Endodermal cell (in vitro differentiated cells): ENCODE measurements at regions not wholly inside any gene's neighbourhood (a gene's known extent, or its start where the extent isn't known, plus 50 kb on each side); places are given as distances from the start of the nearest gene placed in this dataset.

Experiments
- DNase-seq: peaks from one replicate; pipeline ENCODE4 v3.0.0-alpha.2; 2017
- H3K27ac ChIP-seq: 2 replicates; pipeline ENCODE4 v1.5.1; 2013; ENCODE audit warnings: mild to moderate bottlenecking, low read depth, low read length, moderate library complexity
- H3K27me3 ChIP-seq: 2 replicates; pipeline ENCODE4 v1.6.1; 2013; ENCODE audit warnings: mild to moderate bottlenecking, low read length, moderate library complexity; ENCODE audit not compliant: insufficient read depth, control insufficient read depth, poor library complexity, severe bottlenecking
- H3K36me3 ChIP-seq: 2 replicates; pipeline ENCODE4 v1.7.0; 2013; ENCODE audit warnings: mild to moderate bottlenecking, low read length, moderate library complexity; ENCODE audit not compliant: control insufficient read depth, insufficient read depth
- H3K4me1 ChIP-seq: one replicate; pipeline ENCODE4 v1.7.0; 2013; ENCODE audit warnings: low read length; ENCODE audit not compliant: control insufficient read depth, insufficient read depth
- H3K4me3 ChIP-seq: 2 replicates; pipeline ENCODE4 v1.5.1; 2013; ENCODE audit warnings: mild to moderate bottlenecking, low read length, moderate library complexity
- H3K9ac ChIP-seq: 2 replicates; pipeline ENCODE4 v1.6.1; 2013; ENCODE audit warnings: mild to moderate bottlenecking, low read length, moderate library complexity; ENCODE audit not compliant: poor library complexity, severe bottlenecking; ENCODE audit errors: extremely low read depth
- H3K9me3 ChIP-seq: 2 replicates; pipeline ENCODE4 v1.6.1; 2013; ENCODE audit warnings: mild to moderate bottlenecking, low read length, moderate library complexity; ENCODE audit not compliant: control insufficient read depth
- H3K27ac Mint-ChIP-seq: 2 replicates; pipeline ENCODE4 v1.8.0; 2020; ENCODE audit warnings: mixed read lengths
- H3K27me3 Mint-ChIP-seq: 2 replicates; pipeline ENCODE4 v1.8.0; 2021; ENCODE audit warnings: mild to moderate bottlenecking, mixed read lengths; ENCODE audit not compliant: insufficient read depth
- H3K36me3 Mint-ChIP-seq: 2 replicates; pipeline ENCODE4 v1.8.0; 2020; ENCODE audit warnings: low read depth, mixed read lengths
- H3K4me1 Mint-ChIP-seq: 2 replicates; pipeline ENCODE4 v1.8.0; 2020; ENCODE audit warnings: mixed read lengths
- H3K4me3 Mint-ChIP-seq: 2 replicates; pipeline ENCODE4 v1.8.0; 2020; ENCODE audit warnings: mild to moderate bottlenecking, moderate library complexity, mixed read lengths
- H3K9me3 Mint-ChIP-seq: 2 replicates; pipeline ENCODE4 v1.8.0; 2020; ENCODE audit warnings: mild to moderate bottlenecking, mixed read lengths
- CTCF ChIP-seq: fragments of 200-600 bp; sonication (generic); conservative IDR thresholded peaks from 2 replicates; pipeline ENCODE4 v1.5.0; 2021; ENCODE audit warnings: antibody characterized with exemption, mild to moderate bottlenecking
- WGBS, 2 experiments: methylation state at CpG; one replicate each; pipeline versions ENCODE4 v1.1.5 to v1.1.7; 2013; ENCODE audit warnings: missing lambda C conversion rate in 2 of 2, mixed read lengths in 1 of 2; ENCODE audit not compliant: insufficient coverage in 1 of 2, insufficient read length in 1 of 2; 5-methylcytosine and 5-hydroxymethylcytosine counted together

DNA sequence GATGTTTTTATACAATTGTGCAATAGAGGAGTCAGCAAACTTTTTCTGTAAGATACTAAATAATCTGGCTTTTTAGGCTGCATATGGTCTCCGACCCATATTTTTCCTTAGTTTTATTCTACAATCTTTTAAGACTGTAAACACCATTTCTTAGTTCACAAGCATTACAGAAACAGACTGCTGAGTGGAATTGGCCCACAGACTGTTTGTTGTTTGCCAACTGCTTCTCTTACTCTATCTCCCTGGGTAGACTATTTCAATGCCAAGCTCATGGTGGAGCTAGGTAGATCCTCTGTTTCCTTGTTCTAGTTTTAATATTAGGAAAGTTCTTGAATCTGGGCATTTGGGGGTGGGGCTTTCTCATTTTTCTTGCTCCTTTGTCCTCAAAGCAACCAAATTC is 857.6 kb downstream of the TLE1 start:
- TF ChIP-seq CTCF = no peak
- Mint-ChIP-seq H3K36me3 (no peaks in the 10 kb centered on the region), H3K27me3 (no peaks in the 10 kb centered on the region), H3K4me3 (no peak overlapping the region), H3K27ac (no peak overlapping the region), H3K4me1 (no peaks in the 10 kb centered on the region), H3K9me3 (no peaks in the 10 kb centered on the region)
- no peak for DNase-seq
- no peaks in the 10 kb centered on the region for H3K27me3 ChIP-seq
- no peak overlapping the region for H3K27ac ChIP-seq
- WGBS, 2 experiments = 89 to 100% methylated on average over 1 of the region's 1 CpG
- no peaks in the 10 kb centered on the region for H3K9me3 ChIP-seq
- no peaks in the 10 kb centered on the region for H3K4me1 ChIP-seq
- H3K4me3 ChIP-seq = no peak overlapping the region
- H3K9ac ChIP-seq = no peak overlapping the region
- no peaks in the 10 kb centered on the region for H3K36me3 ChIP-seq

GRCh38 chr9:80811656-80812055 is 877.7 kb downstream of the TLE1 start:
- Histone ChIP-seq H3K4me1 (no peaks in the 10 kb centered on the region), H3K4me3 (no peak overlapping the region), H3K36me3 (no peaks in the 10 kb centered on the region), H3K27ac (no peak overlapping the region), H3K9me3 (no peaks in the 10 kb centered on the region), H3K9ac (no peak overlapping the region), H3K27me3 (no peaks in the 10 kb centered on the region)
- H3K9me3 Mint-ChIP-seq = peaks cover 4% of the 10 kb centered on the region
- H3K36me3 Mint-ChIP-seq = no peaks in the 10 kb centered on the region
- H3K27ac Mint-ChIP-seq = no peak overlapping the region
- no peak for TF ChIP-seq CTCF
- H3K4me1 Mint-ChIP-seq = no peaks in the 10 kb centered on the region
- WGBS, 2 experiments = 62 to 80% methylated on average over 2 of the region's 2 CpGs
- no peak overlapping the region for H3K4me3 Mint-ChIP-seq
- no peak for DNase-seq
- H3K27me3 Mint-ChIP-seq = no peaks in the 10 kb centered on the region

DNA sequence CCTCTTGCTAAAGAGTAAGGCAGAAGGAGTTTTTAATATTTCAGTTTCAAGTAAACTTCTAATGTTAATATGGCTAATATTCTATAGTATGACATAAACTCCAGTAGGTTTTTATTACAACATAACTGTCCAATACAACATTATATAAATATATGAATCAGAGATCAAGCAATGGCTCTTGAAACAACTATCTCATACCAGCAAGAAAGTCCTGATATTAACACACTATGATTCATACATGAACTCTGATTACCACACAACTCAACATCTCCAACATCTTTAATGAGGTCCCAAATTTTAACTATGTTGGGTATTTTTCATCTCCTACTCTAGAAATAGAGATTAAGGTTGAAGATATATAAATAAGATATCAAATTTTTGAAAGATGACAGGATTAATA is 878.3 kb downstream of the TLE1 start:
- H3K9me3 Mint-ChIP-seq = no peaks in the 10 kb centered on the region
- no peak overlapping the region for H3K4me3 ChIP-seq
- H3K27ac ChIP-seq = no peak overlapping the region
- no peak for TF ChIP-seq CTCF
- H3K27me3 Mint-ChIP-seq = no peaks in the 10 kb centered on the region
- no peak overlapping the region for H3K9ac ChIP-seq
- H3K4me1 Mint-ChIP-seq = no peaks in the 10 kb centered on the region
- H3K36me3 Mint-ChIP-seq = no peaks in the 10 kb centered on the region
- H3K27me3 ChIP-seq = no peaks in the 10 kb centered on the region
- no peaks in the 10 kb centered on the region for H3K36me3 ChIP-seq
- H3K27ac Mint-ChIP-seq = no peak overlapping the region
- no peaks in the 10 kb centered on the region for H3K9me3 ChIP-seq
- DNase-seq = no peak
- H3K4me1 ChIP-seq = no peaks in the 10 kb centered on the region
- H3K4me3 Mint-ChIP-seq = no peak overlapping the region
